ENCODE measurements at regions not wholly inside any gene's neighbourhood (a gene's known extent, or its start where the extent isn't known, plus 50 kb on each side); places are given as distances from the start of the nearest gene placed in this dataset.

- TF ChIP-seq CTCF (conservative IDR thresholded peaks at IDR 0.05) (no peak), ZFX (IDR thresholded peaks at IDR 0.05) (no peak)
Measured at GRCh38 chr2:121092095-121092494, 192.9 kb downstream of the TFCP2L1 start.

Data from C4-2B (cell line).